ENCODE measurements at regions not wholly inside any gene's neighbourhood (a gene's known extent, or its start where the extent isn't known, plus 50 kb on each side); places are given as distances from the start of the nearest gene placed in this dataset.

GRCh38 chr11:80320226-80320625, 879.4 kb upstream of the TENM4 start:
- ChIA-PET POLR2A (no interaction called here), CTCF (interaction anchor here (1.8 kb wide), 1 partner anchor 18 kb away, joined by 4 read pairs; no protein-coding TSS in a partner anchor)
- no peak for DNase-seq (ENCODE audit: extremely low spot score)
- TF ChIP-seq, protein P1, sequence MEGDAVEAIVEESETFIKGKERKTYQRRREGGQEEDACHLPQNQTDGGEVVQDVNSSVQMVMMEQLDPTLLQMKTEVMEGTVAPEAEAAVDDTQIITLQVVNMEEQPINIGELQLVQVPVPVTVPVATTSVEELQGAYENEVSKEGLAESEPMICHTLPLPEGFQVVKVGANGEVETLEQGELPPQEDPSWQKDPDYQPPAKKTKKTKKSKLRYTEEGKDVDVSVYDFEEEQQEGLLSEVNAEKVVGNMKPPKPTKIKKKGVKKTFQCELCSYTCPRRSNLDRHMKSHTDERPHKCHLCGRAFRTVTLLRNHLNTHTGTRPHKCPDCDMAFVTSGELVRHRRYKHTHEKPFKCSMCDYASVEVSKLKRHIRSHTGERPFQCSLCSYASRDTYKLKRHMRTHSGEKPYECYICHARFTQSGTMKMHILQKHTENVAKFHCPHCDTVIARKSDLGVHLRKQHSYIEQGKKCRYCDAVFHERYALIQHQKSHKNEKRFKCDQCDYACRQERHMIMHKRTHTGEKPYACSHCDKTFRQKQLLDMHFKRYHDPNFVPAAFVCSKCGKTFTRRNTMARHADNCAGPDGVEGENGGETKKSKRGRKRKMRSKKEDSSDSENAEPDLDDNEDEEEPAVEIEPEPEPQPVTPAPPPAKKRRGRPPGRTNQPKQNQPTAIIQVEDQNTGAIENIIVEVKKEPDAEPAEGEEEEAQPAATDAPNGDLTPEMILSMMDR (IDR thresholded peaks at IDR 0.05; ENCODE audit: control extremely low read depth, extremely low read depth, low read depth, missing control alignments) = no peak

DNA sequence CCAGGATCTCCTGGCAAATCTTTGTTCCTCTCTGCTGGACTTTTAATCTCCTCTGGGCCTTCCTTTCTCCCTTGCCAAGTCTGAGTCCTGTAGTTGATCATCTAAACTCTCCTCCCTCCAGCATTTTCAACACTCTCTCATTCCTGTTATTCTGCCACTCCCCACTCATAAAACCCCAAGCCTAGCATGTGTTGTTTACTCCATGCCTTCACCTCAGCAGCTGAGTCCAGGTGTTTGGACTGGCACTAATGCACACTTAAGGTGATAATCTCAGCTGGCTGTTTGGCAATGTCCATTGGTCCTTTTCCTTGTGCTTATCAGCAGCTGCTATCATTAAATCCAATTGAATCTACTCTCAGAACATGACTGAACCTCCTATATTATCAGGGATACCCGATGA, 876.8 kb upstream of the TENM4 start:
- DNase-seq (ENCODE audit: extremely low spot score) = no peak
- ChIA-PET CTCF (interaction anchor here (1.7 kb wide), 1 partner anchor 15 kb away, joined by 5 read pairs; no protein-coding TSS in a partner anchor), POLR2A (no interaction called here)
- TF ChIP-seq, protein P1 (IDR thresholded peaks at IDR 0.05; ENCODE audit: control extremely low read depth, extremely low read depth, low read depth, missing control alignments) = no peak

DNA sequence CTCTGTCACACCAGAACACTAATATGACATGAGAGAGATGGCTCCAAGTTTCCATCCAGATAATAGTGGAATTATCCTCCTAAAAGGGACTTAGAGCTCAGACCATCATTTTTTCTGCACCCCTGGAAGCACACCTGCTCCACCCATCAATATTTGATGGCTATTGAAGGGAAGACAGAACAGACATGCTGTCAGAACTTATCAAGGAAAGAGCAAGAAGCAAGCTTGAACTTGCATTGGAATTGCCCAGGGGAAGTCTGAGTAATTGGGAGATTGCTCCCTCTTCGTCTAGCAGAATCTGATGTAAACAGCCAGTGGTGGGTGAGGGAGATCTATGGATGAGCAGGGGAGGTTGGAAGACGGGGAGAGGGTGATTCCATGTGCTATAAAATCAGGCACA, 874.4 kb upstream of the TENM4 start:
- TF ChIP-seq, protein P1 (IDR thresholded peaks at IDR 0.05; ENCODE audit: control extremely low read depth, extremely low read depth, low read depth, missing control alignments) = no peak
- CTCF ChIA-PET = interaction anchor here (1.3 kb wide), 1 partner anchor 922 kb away, joined by 3 read pairs; no protein-coding TSS in a partner anchor
- no peak for DNase-seq (ENCODE audit: extremely low spot score)
- POLR2A ChIA-PET = no interaction called here

DNA sequence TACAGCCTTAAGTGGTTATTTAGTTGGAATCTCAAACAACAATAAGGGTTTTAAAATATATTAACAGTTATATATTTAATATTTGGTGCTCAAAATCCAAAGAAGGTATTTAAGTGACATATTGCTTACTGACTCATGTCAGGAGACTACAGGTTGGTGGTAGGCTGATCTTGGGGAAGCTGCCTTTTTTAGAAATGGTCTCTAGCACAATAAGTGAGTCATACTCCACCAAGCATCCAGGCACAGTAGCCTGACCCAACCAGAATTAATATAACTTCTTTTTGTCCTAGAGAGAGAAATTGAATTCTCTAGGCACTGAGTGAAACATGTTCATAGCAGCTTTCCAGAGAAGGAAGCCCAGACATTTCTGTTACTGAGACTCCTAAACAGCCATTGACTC, 868.5 kb upstream of the TENM4 start:
- CTCF ChIA-PET = no interaction called here
- POLR2A ChIA-PET = no interaction called here
- TF ChIP-seq, protein P1 (IDR thresholded peaks at IDR 0.05; ENCODE audit: control extremely low read depth, extremely low read depth, low read depth, missing control alignments) = no peak
- DNase-seq (ENCODE audit: extremely low spot score) = no peak

GRCh38 chr11:80307676-80308075, 866.8 kb upstream of the TENM4 start:
- ChIA-PET POLR2A (no interaction called here), CTCF (no interaction called here)
- TF ChIP-seq, protein P1 (IDR thresholded peaks at IDR 0.05; ENCODE audit: control extremely low read depth, extremely low read depth, low read depth, missing control alignments) = no peak
- DNase-seq (ENCODE audit: extremely low spot score) = no peak

- CTCF ChIA-PET = interaction anchor here (1.3 kb wide), 1 partner anchor 32 kb away, joined by 3 read pairs; no protein-coding TSS in a partner anchor
- POLR2A ChIA-PET = no interaction called here
- TF ChIP-seq, protein P1 (IDR thresholded peaks at IDR 0.05; ENCODE audit: control extremely low read depth, extremely low read depth, low read depth, missing control alignments) = no peak
- no peak for DNase-seq (ENCODE audit: extremely low spot score)
These were observed 857.2 kb upstream of the TENM4 start for GRCh38 chr11:80297858-80298632.
